Kidney epithelial cell (primary cell): ENCODE measurements at regions not wholly inside any gene's neighbourhood (a gene's known extent, or its start where the extent isn't known, plus 50 kb on each side); places are given as distances from the start of the nearest gene placed in this dataset.

Source experiments
- DNase-seq: peaks from one replicate; pipeline ENCODE4 v3.0.0-alpha.2; 2010; ENCODE audit warnings: low read depth
- H3K27me3 ChIP-seq: 2 replicates; pipeline ENCODE4 v1.6.0; 2011; ENCODE audit warnings: low read length; ENCODE audit not compliant: control insufficient read depth, insufficient read depth
- H3K36me3 ChIP-seq: 2 replicates; pipeline ENCODE4 v1.5.1; 2011; ENCODE audit warnings: low read length; ENCODE audit not compliant: control insufficient read depth, insufficient read depth
- H3K4me3 ChIP-seq: 2 replicates; pipeline ENCODE4 v1.5.1; 2011; ENCODE audit warnings: low read depth, mild to moderate bottlenecking, control low read depth, low read length
- TF ChIP-seq, protein P1 (sequence below): IDR thresholded peaks from 2 replicates; pipeline ENCODE4 v1.5.1; 2011; ENCODE audit warnings: mild to moderate bottlenecking, moderate library complexity, low read length, control low read depth, inconsistent platforms; ENCODE audit not compliant: insufficient read depth, poor library complexity, severe bottlenecking

GRCh38 chr16:16960785-16961184 lies 510.0 kb downstream of the XYLT1 start:
- H3K36me3 ChIP-seq, result no peaks in the 10 kb centered on the region
- no peak for DNase-seq
- H3K27me3 ChIP-seq, result no peaks in the 10 kb centered on the region
- TF ChIP-seq, protein P1, sequence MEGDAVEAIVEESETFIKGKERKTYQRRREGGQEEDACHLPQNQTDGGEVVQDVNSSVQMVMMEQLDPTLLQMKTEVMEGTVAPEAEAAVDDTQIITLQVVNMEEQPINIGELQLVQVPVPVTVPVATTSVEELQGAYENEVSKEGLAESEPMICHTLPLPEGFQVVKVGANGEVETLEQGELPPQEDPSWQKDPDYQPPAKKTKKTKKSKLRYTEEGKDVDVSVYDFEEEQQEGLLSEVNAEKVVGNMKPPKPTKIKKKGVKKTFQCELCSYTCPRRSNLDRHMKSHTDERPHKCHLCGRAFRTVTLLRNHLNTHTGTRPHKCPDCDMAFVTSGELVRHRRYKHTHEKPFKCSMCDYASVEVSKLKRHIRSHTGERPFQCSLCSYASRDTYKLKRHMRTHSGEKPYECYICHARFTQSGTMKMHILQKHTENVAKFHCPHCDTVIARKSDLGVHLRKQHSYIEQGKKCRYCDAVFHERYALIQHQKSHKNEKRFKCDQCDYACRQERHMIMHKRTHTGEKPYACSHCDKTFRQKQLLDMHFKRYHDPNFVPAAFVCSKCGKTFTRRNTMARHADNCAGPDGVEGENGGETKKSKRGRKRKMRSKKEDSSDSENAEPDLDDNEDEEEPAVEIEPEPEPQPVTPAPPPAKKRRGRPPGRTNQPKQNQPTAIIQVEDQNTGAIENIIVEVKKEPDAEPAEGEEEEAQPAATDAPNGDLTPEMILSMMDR, result no peak
- H3K4me3 ChIP-seq, result no peak overlapping the region

- H3K36me3 ChIP-seq, result no peaks in the 10 kb centered on the region
- TF ChIP-seq, protein P1, result no peak
- no peak for DNase-seq
- H3K4me3 ChIP-seq, result no peak overlapping the region
- no peaks in the 10 kb centered on the region for H3K27me3 ChIP-seq
These were observed 504.3 kb downstream of the XYLT1 start for GRCh38 chr16:16966439-16966838.

GRCh38 chr16:16971042-16971441 lies 499.7 kb downstream of the XYLT1 start:
- Histone ChIP-seq H3K4me3 (no peak overlapping the region), H3K36me3 (no peaks in the 10 kb centered on the region), H3K27me3 (no peaks in the 10 kb centered on the region)
- TF ChIP-seq, protein P1, result no peak
- no peak for DNase-seq

DNA sequence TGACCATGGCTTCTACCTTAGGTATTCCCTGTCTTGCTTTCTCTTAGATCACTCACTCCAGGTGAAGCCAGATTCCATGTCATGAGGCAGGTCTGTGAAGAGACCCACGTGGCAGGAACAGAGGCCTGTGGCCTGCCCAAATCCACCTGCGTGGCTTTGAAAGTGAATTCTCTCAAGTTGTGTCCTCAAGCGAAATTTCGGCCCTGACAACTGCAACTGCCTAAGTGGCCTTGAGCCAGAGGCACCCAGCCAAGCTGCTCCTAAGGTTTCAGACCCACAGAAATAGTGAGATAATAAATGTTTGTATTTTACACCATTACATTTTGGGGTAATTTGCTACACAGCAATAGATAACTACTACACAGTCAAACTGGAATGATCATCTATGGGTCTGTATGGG lies 497.9 kb downstream of the XYLT1 start:
- TF ChIP-seq, protein P1, result no peak
- no peaks in the 10 kb centered on the region for H3K36me3 ChIP-seq
- no peak for DNase-seq

DNA sequence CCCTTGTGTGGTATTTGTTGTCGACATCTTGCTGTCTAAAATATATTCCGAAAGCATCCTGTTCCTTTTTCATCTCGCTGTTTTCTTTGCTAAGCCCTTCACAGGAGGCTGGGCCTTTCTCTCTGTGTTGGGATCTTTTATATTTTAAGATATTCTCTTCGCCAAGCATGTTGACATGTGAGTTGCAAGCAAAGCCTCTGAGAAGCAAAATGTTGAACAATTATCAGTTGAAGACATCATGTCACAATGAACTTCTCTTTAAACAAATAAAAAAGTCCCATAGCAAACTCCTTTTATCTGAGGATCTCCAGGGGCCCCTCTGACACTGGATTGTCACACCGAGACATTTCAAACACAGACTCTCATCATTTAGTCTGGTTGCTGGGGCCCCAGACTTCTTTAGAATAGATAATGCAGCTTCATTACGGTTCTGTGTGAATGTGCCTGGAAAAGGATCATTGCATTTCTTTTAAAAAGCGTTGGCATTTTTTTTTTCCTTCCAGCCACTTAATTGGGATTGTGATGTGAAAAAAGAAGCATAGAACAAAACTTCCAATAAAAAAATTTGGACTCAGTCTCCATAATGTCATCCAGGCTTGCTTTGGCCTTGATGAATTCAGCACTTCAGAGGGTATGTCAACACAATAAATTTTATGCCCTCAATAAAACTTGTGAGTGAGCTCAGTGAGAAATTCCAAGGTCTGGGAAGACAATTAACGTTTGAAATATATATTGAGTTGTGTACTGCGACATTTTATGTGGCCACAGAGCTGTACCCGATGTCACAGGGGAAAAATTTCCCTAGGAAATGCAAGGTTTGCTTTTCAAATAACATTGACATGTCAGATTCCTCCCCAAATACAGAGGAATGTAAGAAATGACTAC lies 496.8 kb downstream of the XYLT1 start:
- DNase-seq, result no peak
- no peaks in the 10 kb centered on the region for H3K27me3 ChIP-seq
- TF ChIP-seq, protein P1, result no peak
- no peak overlapping the region for H3K4me3 ChIP-seq
- H3K36me3 ChIP-seq, result no peaks in the 10 kb centered on the region

More for the DNA sequence above, 497.9 kb downstream of the XYLT1 start:
- no peak overlapping the region for H3K4me3 ChIP-seq
- no peaks in the 10 kb centered on the region for H3K27me3 ChIP-seq

DNA sequence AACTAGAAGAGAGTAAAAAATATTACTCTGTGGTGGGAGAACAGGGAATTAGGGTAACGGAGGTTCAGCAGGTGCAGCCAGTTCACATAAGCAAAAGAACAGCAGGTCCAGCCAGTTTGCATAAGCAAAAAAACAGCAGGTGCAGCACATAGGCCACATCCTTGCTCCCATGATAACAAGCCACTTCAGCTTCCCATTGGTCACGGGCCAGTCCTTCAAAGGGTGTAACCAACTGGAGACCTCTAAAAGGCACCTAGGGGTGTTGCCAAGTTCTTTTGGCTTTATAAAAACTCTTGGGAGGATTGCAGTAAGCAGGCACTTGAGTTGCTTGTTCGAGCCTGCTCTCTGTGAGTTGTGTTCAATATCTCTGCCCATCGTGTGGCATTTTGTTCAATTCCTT lies 488.1 kb downstream of the XYLT1 start:
- Histone ChIP-seq H3K4me3 (no peak overlapping the region), H3K36me3 (no peaks in the 10 kb centered on the region), H3K27me3 (no peaks in the 10 kb centered on the region)
- no peak for DNase-seq
- TF ChIP-seq, protein P1, result no peak
